Right lobe of liver (tissue), 4 donors: ENCODE measurements at regions not wholly inside any gene's neighbourhood (a gene's known extent, or its start where the extent isn't known, plus 50 kb on each side); places are given as distances from the start of the nearest gene placed in this dataset.

Source experiments
- POLR2A ChIP-seq: fragments of 450-650 bp; IDR thresholded peaks from one replicate; pipeline ENCODE4 v1.6.1; 2017; ENCODE audit warnings: antibody characterized with exemption, mild to moderate bottlenecking
- TF ChIP-seq, protein P1 (sequence below), 4 donors: fragments of 200-600 bp in 3 of 4; fragments of 450-650 bp in 1 of 4; IDR thresholded peaks; one replicate each; pipeline versions ENCODE4 v1.5.1 to v1.8.0; 2016 to 2022; ENCODE audit warnings: antibody characterized with exemption in 4 of 4, mild to moderate bottlenecking in 2 of 4
- donor health status: DM: no; HTN: no; CAD: no.
- donor health status: DM: no; HTN: no; CAD: no.
- donor health status: DM: no; HTN: yes; CAD: no.

DNA sequence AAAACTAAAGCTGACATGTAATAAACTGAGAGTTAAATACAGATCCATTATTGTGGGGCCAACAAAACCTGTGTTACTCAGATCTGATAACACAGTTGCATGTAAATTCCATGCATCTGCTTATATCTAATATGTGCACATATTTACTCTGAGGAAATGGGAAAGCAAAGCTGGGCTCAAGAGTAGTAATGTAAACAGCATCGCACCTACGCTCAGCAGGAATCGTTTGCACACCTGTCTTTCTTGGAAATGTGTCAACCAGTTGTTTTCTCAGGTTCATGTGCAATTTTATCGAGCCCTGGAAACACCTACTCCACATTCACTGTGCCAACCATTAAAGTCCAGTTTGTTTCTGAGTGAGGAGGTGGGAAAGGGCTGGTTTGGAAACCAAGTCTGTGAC lies 80.3 kb upstream of the CNKSR3 start:
- TF ChIP-seq, protein P1, sequence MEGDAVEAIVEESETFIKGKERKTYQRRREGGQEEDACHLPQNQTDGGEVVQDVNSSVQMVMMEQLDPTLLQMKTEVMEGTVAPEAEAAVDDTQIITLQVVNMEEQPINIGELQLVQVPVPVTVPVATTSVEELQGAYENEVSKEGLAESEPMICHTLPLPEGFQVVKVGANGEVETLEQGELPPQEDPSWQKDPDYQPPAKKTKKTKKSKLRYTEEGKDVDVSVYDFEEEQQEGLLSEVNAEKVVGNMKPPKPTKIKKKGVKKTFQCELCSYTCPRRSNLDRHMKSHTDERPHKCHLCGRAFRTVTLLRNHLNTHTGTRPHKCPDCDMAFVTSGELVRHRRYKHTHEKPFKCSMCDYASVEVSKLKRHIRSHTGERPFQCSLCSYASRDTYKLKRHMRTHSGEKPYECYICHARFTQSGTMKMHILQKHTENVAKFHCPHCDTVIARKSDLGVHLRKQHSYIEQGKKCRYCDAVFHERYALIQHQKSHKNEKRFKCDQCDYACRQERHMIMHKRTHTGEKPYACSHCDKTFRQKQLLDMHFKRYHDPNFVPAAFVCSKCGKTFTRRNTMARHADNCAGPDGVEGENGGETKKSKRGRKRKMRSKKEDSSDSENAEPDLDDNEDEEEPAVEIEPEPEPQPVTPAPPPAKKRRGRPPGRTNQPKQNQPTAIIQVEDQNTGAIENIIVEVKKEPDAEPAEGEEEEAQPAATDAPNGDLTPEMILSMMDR (IDR thresholded peaks at IDR 0.05) = no peak
- no peak for TF ChIP-seq POLR2A
